Neuronal stem cell (in vitro differentiated cells): ENCODE measurements at regions not wholly inside any gene's neighbourhood (a gene's known extent, or its start where the extent isn't known, plus 50 kb on each side); places are given as distances from the start of the nearest gene placed in this dataset.

ENCODE experiments used
- DNase-seq: peaks from one replicate; pipeline ENCODE4 v3.0.0-alpha.2; 2013; ENCODE audit warnings: low spot score
- H2AFZ ChIP-seq: one replicate; pipeline ENCODE4 v1.6.1; 2013; ENCODE audit warnings: mild to moderate bottlenecking, low read length, inconsistent platforms
- H2AK5ac ChIP-seq: 2 replicates; pipeline ENCODE4 v1.6.1; 2013; ENCODE audit warnings: low read depth, mild to moderate bottlenecking, inconsistent platforms, low read length, moderate library complexity, mixed read lengths
- H2BK120ac ChIP-seq: 2 replicates; pipeline ENCODE4 v1.6.1; 2013; ENCODE audit warnings: low read depth, mild to moderate bottlenecking, inconsistent platforms, low read length, moderate library complexity, mixed read lengths
- H2BK12ac ChIP-seq: one replicate; pipeline ENCODE4 v1.6.1; 2013; ENCODE audit warnings: low read length, inconsistent platforms
- H2BK15ac ChIP-seq: 2 replicates; pipeline ENCODE4 v1.6.1; 2013; ENCODE audit warnings: mild to moderate bottlenecking, low read length, inconsistent platforms, mixed read lengths
- H2BK5ac ChIP-seq: one replicate; pipeline ENCODE4 v1.6.1; 2013; ENCODE audit warnings: inconsistent platforms, mild to moderate bottlenecking, low read length, moderate library complexity
- H3K14ac ChIP-seq: one replicate; pipeline ENCODE4 v1.6.1; 2013; ENCODE audit warnings: low read length, inconsistent platforms
- H3K18ac ChIP-seq: 2 replicates; pipeline ENCODE4 v1.6.1; 2013; ENCODE audit warnings: low read length, inconsistent platforms
- H3K23ac ChIP-seq: 2 replicates; pipeline ENCODE4 v1.6.1; 2013; ENCODE audit warnings: low read depth, mild to moderate bottlenecking, mixed read lengths, low read length, inconsistent platforms; ENCODE audit not compliant: poor library complexity
- H3K27ac ChIP-seq: replicated peaks from 3 replicates; pipeline ENCODE4 v1.5.1; 2013; ENCODE audit warnings: low read length, inconsistent platforms
- H3K27me3 ChIP-seq, 3 experiments: 2 replicates each; pipeline ENCODE4 v1.6.1; 2013; ENCODE audit warnings: low read length in 3 of 3, mild to moderate bottlenecking in 2 of 3, inconsistent platforms in 1 of 3, low read depth in 1 of 3, mixed read lengths in 1 of 3, moderate library complexity in 1 of 3; ENCODE audit not compliant: control insufficient read depth in 3 of 3, insufficient read depth in 3 of 3
- H3K36me3 ChIP-seq, 2 donors: replicated peaks in 1 of 2; 2 replicates each; pipeline ENCODE4 v1.6.1; 2013; ENCODE audit warnings: low read length in 2 of 2; ENCODE audit not compliant: control insufficient read depth in 2 of 2, insufficient read depth in 2 of 2
- H3K4ac ChIP-seq: 2 replicates; pipeline ENCODE4 v1.6.1; 2013; ENCODE audit warnings: inconsistent platforms, mild to moderate bottlenecking, low read length, moderate library complexity
- H3K4me1 ChIP-seq, 2 donors: 1 replicate in 1 of 2; 2 replicates in 1 of 2; pipeline ENCODE4 v1.6.1; 2013; ENCODE audit warnings: low read length in 2 of 2, low read depth in 1 of 2; ENCODE audit not compliant: control insufficient read depth in 2 of 2, insufficient read depth in 1 of 2
- H3K4me2 ChIP-seq: one replicate; pipeline ENCODE4 v1.6.1; 2013; ENCODE audit warnings: mild to moderate bottlenecking, low read length, inconsistent platforms; ENCODE audit not compliant: insufficient read depth, poor library complexity, severe bottlenecking
- H3K4me3 ChIP-seq, 2 donors: 2 replicates each; pipeline ENCODE4 v1.5.1; 2013; ENCODE audit warnings: low read length in 2 of 2, mild to moderate bottlenecking in 2 of 2, inconsistent platforms in 1 of 2, moderate library complexity in 1 of 2
- H3K79me1 ChIP-seq: one replicate; pipeline ENCODE4 v1.6.1; 2013; ENCODE audit warnings: low read depth, mild to moderate bottlenecking, inconsistent platforms, low read length, moderate library complexity
- H3K9ac ChIP-seq: one replicate; pipeline ENCODE4 v1.6.1; 2013; ENCODE audit warnings: mild to moderate bottlenecking, low read depth, low read length, inconsistent platforms; ENCODE audit not compliant: poor library complexity
- H3K9me3 ChIP-seq, 2 donors: replicated peaks in 1 of 2; 2 replicates each; pipeline versions ENCODE3 to v1.6.1; 2013; ENCODE audit warnings: low read length in 2 of 2, mild to moderate bottlenecking in 2 of 2, inconsistent platforms in 1 of 2, low read depth in 1 of 2, mixed read lengths in 1 of 2, moderate library complexity in 1 of 2; ENCODE audit not compliant: control insufficient read depth in 2 of 2, insufficient read depth in 1 of 2
- H4K8ac ChIP-seq: one replicate; pipeline ENCODE4 v1.6.1; 2013; ENCODE audit warnings: low read depth, mild to moderate bottlenecking, inconsistent platforms, low read length, moderate library complexity
- H4K91ac ChIP-seq: one replicate; pipeline ENCODE4 v1.6.1; 2013; ENCODE audit warnings: low read length, low read depth, mild to moderate bottlenecking, inconsistent platforms; ENCODE audit not compliant: poor library complexity
- WGBS, 2 donors: extraction: QIAGEN DNeasy Blood & Tissue Kit; methylation state at CpG; one replicate each; pipeline ENCODE4 v1.1.7; 2013; ENCODE audit warnings: missing lambda C conversion rate in 2 of 2, mixed read lengths in 1 of 2; ENCODE audit not compliant: insufficient read length in 2 of 2, insufficient replicate concordance in 1 of 2; ENCODE audit errors: extremely low coverage in 2 of 2; 5-methylcytosine and 5-hydroxymethylcytosine counted together

- Histone ChIP-seq H3K27me3 (peaks cover 0 to 46% (median 0%) of the 10 kb centered on the region in 3 experiments), H3K9me3 (peaks cover 19% of the 10 kb centered on the region in 2 donors), H2AK5ac (no peak overlapping the region), H2BK120ac (no peak overlapping the region), H3K18ac (no peak overlapping the region), H2AFZ (peak overlapping the region; percentile 36), H3K27ac (no peak overlapping the region), H3K36me3 (no peaks in the 10 kb centered on the region), H3K4me2 (no peak overlapping the region), H4K8ac (no peak overlapping the region), H2BK5ac (no peak overlapping the region), H3K9ac (no peak overlapping the region), H4K91ac (no peak overlapping the region), H3K4ac (no peak overlapping the region), H3K14ac (peak overlapping the region; percentile 48), H3K4me1 (peaks cover 2 to 16% of the 10 kb centered on the region in 2 donors), H2BK15ac (no peak overlapping the region), H3K4me3 (no peak overlapping the region), H3K23ac (no peak overlapping the region), H3K79me1 (no peaks in the 10 kb centered on the region), H2BK12ac (no peak overlapping the region)
- DNase-seq, result no peak
- whole genome bisulfite sequencing, 2 donors, result no CpG with 5 or more reads among the region's 3 CpGs
These were observed 172.1 kb downstream of the VAPA start for GRCh38 chr18:10085876-10086275.

GRCh38 chr18:10086458-10087210 is 172.8 kb downstream of the VAPA start:
- no peak overlapping the region for H3K4me3 ChIP-seq
- H3K9ac ChIP-seq, result no peak overlapping the region
- no CpG with 5 or more reads among the region's 13 CpGs for WGBS, 2 donors
- H3K27me3 ChIP-seq, result peaks cover 0 to 41% (median 0%) of the 10 kb centered on the region in 3 experiments
- peak overlapping the region; percentile 36 for H2AFZ ChIP-seq
- DNase-seq, result peak; percentile 62
- H4K8ac ChIP-seq, result no peak overlapping the region
- no peak overlapping the region for H2BK15ac ChIP-seq
- no peak overlapping the region for H3K27ac ChIP-seq
- no peak overlapping the region for H3K23ac ChIP-seq
- no peak overlapping the region for H3K18ac ChIP-seq
- no peak overlapping the region for H4K91ac ChIP-seq
- H3K4me1 ChIP-seq, result peaks cover 2 to 9% of the 10 kb centered on the region in 2 donors
- H3K9me3 ChIP-seq, result peaks cover 16 to 19% of the 10 kb centered on the region in 2 donors
- H3K4me2 ChIP-seq, result no peak overlapping the region
- no peak overlapping the region for H2BK12ac ChIP-seq
- no peaks in the 10 kb centered on the region for H3K79me1 ChIP-seq
- no peak overlapping the region for H2BK5ac ChIP-seq
- no peak overlapping the region for H3K14ac ChIP-seq
- H3K4ac ChIP-seq, result no peak overlapping the region
- H2AK5ac ChIP-seq, result no peak overlapping the region
- H3K36me3 ChIP-seq, result no peaks in the 10 kb centered on the region
- no peak overlapping the region for H2BK120ac ChIP-seq

- H3K79me1 ChIP-seq, result no peaks in the 10 kb centered on the region
These were observed 174.9 kb downstream of the VAPA start for GRCh38 chr18:10088734-10089133.

GRCh38 chr18:10089881-10090280 is 176.1 kb downstream of the VAPA start:
- H3K9me3 ChIP-seq, result peaks cover 4 to 7% of the 10 kb centered on the region in 2 donors
- H4K91ac ChIP-seq, result no peak overlapping the region
- no peaks in the 10 kb centered on the region for H3K79me1 ChIP-seq
- H3K4ac ChIP-seq, result no peak overlapping the region
- DNase-seq, result no peak
- no peak overlapping the region for H3K18ac ChIP-seq
- no CpG with 5 or more reads among the region's 4 CpGs for WGBS, 2 donors
- no peak overlapping the region for H2BK5ac ChIP-seq
- no peak overlapping the region for H2AFZ ChIP-seq
- no peak overlapping the region for H3K23ac ChIP-seq
- no peak overlapping the region for H3K27ac ChIP-seq
- no peak overlapping the region for H3K14ac ChIP-seq
- H3K9ac ChIP-seq, result no peak overlapping the region
- no peak overlapping the region for H2BK12ac ChIP-seq
- H3K4me2 ChIP-seq, result no peak overlapping the region
- H2BK15ac ChIP-seq, result no peak overlapping the region
- no peak overlapping the region for H3K4me3 ChIP-seq
- H2AK5ac ChIP-seq, result no peak overlapping the region
- H3K27me3 ChIP-seq, result peaks cover 0 to 42% (median 0%) of the 10 kb centered on the region in 3 experiments
- H3K36me3 ChIP-seq, result no peaks in the 10 kb centered on the region
- H4K8ac ChIP-seq, result no peak overlapping the region
- H2BK120ac ChIP-seq, result no peak overlapping the region
- peaks cover 2 to 7% of the 10 kb centered on the region in 2 donors for H3K4me1 ChIP-seq

More at GRCh38 chr18:10088734-10089133, 174.9 kb downstream of the VAPA start:
- no peak overlapping the region for H4K8ac ChIP-seq
- no peaks in the 10 kb centered on the region for H3K36me3 ChIP-seq
- H3K9ac ChIP-seq, result no peak overlapping the region
- no peak overlapping the region for H2BK120ac ChIP-seq
- H3K4me3 ChIP-seq, result no peak overlapping the region
- peaks cover 7% of the 10 kb centered on the region in 2 donors for H3K9me3 ChIP-seq
- no peak overlapping the region for H4K91ac ChIP-seq
- peaks cover 0 to 43% (median 0%) of the 10 kb centered on the region in 3 experiments for H3K27me3 ChIP-seq
- H3K4ac ChIP-seq, result no peak overlapping the region
- no peak overlapping the region for H2BK5ac ChIP-seq
- no peak overlapping the region for H3K27ac ChIP-seq
- no peak overlapping the region for H2AK5ac ChIP-seq
- no peak overlapping the region for H3K14ac ChIP-seq
- H2AFZ ChIP-seq, result no peak overlapping the region
- H2BK15ac ChIP-seq, result no peak overlapping the region
- H3K4me1 ChIP-seq, result peaks cover 2 to 7% of the 10 kb centered on the region in 2 donors
- DNase-seq, result no peak
- no peak overlapping the region for H3K23ac ChIP-seq
- WGBS, 2 donors, result no CpG with 5 or more reads among the region's 3 CpGs
- no peak overlapping the region for H3K4me2 ChIP-seq
- no peak overlapping the region for H2BK12ac ChIP-seq
- no peak overlapping the region for H3K18ac ChIP-seq
